KG1 (cell line): ENCODE measurements at regions not wholly inside any gene's neighbourhood (a gene's known extent, or its start where the extent isn't known, plus 50 kb on each side); places are given as distances from the start of the nearest gene placed in this dataset.

Source experiments
- DNase-seq: peaks from one replicate; lab custom pipeline; 2025; lab: John Stamatoyannopoulos, UW

DNA sequence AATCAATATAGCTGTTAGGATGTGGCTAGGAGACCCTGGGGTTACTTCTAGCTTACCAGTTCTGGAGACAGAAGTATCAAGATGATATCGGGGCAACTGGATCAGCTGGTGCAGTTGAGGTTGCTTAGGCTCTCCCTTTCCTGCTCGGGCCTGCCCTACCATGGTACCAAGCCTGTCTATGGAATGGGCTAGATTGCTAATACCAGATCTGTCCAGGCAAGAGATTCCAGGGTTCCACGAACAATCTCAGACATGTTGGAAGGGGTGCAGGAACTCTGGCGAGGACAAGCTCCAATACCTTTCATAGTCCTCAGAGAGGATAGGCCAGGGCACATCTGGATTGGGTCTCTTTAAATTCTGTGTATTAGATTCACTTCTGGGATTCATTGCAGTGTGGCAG lies 53.8 kb downstream of the ADM start:
- DNase-seq, result no peak

- DNase-seq, result no peak
These were observed 54.3 kb downstream of the ADM start for GRCh38 chr11:10359171-10359570.

DNA sequence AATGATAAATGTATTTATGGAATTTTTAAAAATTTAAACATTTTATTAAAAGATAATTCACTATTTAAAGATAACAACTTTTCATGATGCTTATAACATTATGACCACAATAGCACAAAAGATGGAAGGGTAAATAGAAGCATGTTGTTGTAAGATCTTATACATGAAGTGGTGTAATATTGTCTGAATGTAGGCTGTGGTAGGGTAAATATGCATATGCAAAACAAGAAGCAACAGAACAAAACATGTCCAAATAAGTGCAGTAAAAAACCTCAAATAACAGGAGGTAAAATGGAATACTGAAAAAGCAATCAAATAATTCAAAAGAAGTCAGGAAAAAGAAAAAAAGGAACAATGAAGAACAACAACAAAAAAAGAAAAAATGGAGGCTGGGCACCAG lies 56.0 kb downstream of the ADM start:
- no peak for DNase-seq

GRCh38 chr11:10365045-10365444 lies 60.2 kb downstream of the ADM start:
- no peak for DNase-seq

GRCh38 chr11:10366568-10367331 lies 61.9 kb downstream of the ADM start:
- peak; percentile 56 for DNase-seq

DNA sequence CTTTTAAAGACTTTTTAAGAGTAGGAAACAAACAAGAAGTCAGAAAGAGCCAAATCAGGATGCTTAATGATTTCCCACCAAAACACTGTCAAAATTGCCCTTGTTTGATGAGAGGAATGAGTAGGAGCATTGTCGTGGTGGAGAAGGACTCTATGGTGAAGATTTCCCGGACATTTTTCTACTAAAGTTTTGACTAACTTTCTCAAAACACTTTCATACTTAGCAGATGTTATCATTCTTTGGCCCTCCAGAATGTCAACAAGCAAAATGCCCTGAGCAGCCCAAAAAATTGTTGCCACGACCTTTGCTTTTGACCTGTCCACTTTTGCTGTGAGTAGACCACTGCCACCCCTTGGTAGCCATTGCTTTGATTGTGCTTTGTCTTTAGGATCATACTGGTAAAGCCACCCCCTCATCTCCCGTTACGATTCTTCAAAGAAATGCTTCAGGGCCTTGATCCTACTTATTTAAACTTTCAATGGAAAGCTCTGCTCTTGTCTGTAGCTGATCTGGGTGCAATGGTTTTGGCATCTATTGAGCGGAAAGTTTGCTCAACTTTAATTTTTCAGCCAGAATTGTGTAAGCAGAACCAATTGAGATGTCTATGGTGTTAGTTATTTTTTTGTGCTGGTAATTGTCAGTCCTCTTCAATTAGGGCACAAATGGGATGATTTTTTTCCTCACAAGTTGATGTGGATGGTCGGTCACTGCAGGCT lies 67.2 kb downstream of the ADM start:
- no peak for DNase-seq

GRCh38 chr11:10373340-10373739 lies 68.5 kb downstream of the ADM start:
- no peak for DNase-seq

DNA sequence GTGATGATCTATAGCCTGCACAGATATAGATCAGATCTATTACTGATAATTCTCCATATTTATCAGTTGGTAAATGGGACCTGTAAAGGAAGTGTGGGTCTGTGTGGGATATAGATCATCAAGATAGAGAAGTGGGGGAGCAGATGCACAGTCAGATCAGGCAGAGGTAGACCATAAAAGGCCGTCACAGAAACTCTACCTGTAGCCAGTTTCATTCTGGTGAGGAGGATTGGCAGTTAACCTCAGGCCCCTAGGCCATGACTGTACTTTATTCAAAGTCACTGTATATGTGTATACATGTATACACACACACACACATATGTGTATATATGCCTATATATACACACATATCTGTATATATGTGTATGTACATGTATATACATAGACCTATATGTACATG lies 69.1 kb downstream of the ADM start:
- no peak for DNase-seq

DNA sequence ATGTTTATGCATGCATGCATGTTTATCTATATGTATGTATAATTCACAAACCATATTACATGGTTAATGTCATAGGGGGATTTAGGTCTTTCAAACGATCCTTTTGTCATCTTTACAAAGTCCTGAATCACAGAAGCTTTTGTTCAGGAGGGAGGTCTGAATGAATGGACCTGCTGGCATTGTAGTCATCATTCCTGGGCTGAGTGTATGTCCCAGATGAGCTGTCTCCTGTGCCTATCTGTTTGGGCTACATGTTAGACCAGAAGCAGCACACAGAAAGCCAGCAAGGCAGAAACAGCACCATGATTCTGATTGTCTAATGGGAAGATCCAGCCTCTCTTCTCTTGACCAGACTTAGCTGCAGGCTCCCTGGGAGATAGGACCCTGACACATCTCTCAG lies 69.5 kb downstream of the ADM start:
- no peak for DNase-seq

DNA sequence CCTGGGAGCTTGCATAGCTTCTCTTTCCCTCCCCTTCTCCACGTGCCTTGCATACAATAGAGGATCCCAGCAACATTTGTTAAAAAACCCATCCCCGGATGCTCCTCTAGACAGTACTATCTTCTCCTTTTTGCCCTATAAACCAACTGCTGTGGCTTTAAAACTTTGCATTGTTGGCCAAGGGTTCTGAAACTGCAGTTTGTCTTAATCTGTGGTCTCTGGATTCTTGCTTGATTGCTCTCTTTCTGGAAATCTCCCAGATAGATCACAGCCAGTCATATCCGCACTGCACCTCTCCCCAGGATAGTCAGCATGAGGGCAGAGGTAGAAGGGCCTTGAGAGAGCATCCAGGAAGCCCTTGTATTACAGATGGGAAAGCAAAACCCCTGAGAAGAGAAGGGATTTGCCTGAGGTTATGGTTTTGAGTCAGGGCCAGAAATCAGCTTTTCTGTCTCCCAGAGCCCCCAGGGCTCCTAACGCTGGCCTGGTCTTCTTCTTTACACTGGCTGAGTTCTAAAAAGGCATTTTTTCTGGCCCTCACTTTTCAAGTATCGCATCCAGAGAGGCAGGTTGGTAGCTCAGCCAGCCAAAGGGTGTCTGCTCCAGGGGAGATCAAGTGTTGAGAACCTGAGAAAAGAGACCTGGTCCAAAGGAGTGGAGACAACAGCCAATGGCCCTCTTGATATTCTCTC lies 70.6 kb downstream of the ADM start:
- DNase-seq, result no peak

DNA sequence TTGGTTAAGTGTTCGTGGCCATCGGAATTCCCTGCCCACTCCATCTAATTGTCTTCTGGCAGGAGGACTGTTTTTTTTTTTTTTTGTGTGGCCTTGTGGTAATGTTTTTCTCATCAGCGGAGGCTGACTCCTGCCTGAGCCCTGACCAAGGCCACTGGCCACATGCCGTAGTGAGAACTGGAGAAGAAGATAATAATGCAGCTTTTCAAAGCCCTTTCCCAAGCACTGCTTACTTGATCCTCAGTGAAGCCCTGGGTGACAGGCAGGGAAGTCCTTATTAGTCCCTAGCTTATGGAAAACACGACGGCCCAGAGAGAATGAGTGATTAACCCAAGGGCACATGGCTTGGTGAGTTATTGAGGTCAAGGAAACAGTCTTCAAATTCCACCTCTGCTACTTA lies 71.2 kb downstream of the ADM start:
- DNase-seq, result no peak

GRCh38 chr11:10377183-10377582 lies 72.3 kb downstream of the ADM start:
- DNase-seq, result no peak

GRCh38 chr11:10378362-10378761 lies 73.5 kb downstream of the ADM start:
- no peak for DNase-seq

DNA sequence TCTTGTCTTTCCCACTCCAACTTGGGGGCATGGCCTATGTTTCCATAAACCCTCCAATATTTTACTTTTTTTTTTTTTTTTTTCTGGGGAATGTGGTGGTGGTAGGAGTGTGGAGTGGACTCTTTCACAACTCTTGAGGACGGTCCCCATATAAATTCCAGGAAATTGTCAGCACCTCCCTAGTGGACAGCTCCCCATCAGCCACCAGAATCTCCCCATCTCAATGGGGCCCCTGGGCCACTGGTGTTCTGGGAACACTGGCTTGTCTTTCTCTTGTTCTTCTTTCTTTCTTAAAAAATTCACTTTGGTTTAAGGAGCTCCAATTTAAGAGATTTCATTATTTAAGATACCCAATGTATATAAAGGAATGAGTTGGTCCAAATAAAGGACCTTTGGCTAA lies 74.1 kb downstream of the ADM start:
- DNase-seq, result no peak

DNA sequence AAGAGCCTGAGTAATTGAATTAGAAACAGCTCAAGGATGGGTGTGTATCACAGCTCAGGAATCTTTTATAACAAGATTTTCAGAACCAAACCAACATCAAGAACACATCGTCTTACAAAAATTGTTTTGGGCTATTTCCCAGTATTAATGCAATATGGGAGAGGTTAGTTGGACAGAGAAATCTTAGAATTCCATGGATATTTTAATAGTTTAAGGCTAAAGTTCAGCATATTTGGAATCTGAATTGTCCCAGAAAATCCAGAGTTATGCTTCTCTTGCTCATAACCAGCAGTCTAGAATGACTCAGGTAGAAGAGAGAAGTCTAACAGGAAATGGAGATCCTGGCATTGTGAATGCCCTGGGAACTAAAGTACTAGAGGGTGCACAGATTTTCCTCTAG lies 74.6 kb downstream of the ADM start:
- DNase-seq, result no peak

DNA sequence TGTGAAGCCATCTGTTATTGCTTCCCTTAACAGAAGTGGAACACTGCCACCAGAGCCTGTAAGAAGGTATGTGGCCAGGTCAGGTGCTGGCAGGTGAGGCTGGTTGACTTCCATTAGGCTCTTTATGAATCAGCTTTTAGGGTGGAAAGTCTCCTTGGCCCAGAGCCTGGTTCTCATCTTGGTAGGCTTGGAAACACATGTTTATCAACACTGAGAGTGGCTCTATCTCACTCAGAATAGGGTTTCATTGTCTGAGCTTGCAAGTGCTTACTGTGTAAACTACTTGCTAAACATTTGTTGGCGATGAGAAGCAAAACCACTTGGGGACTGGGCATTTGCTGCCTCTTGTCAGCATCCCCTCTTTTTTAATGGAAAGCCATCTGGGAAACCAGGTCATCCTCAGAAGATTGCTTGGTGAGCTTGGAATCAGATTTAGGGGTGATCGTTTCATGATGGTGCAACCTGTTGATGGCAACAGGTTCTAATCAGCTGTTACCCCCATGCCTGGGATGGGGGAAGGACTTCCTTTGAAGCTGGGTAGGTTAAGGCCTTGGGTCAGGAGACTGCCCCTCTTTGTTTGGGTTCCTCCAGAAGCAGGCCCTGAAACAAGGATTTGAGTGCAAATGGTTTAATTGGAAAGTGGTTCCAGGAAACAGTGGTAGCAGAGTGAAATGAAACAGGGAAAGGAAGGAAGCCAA lies 75.0 kb upstream of the AMPD3 start:
- no peak for DNase-seq

GRCh38 chr11:10380921-10381320 lies 74.1 kb upstream of the AMPD3 start:
- DNase-seq, result no peak

- DNase-seq, result no peak
These were observed 73.3 kb upstream of the AMPD3 start for GRCh38 chr11:10381736-10382135.

- no peak for DNase-seq
These were observed 72.5 kb upstream of the AMPD3 start for GRCh38 chr11:10382518-10382917.

DNA sequence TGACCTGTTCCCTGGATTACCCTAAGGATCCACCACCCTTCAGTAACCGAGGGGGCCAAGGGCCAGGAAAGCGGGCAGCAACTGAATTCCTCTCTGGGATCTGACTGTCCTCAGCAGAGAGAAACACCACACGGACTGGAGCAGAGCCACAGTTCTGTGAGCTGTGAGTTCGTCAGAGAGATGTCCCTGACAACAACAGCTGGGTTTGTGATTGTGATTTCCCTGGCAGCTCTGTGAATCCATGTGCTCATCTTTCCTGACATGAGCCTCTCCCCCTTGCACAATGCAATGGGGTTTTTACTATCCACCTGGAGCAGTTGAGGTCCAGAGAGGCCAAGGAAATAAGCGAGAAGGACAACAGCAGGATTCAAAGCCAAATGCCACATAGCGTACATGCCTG lies 69.4 kb upstream of the AMPD3 start:
- no peak for DNase-seq

GRCh38 chr11:10386361-10386760 lies 68.7 kb upstream of the AMPD3 start:
- DNase-seq, result no peak

GRCh38 chr11:10386861-10387205 lies 68.2 kb upstream of the AMPD3 start:
- DNase-seq, result no peak
